Heart left ventricle (tissue), 16 donors: ENCODE measurements at regions not wholly inside any gene's neighbourhood (a gene's known extent, or its start where the extent isn't known, plus 50 kb on each side); places are given as distances from the start of the nearest gene placed in this dataset.

Experiments
- ATAC-seq, 4 donors: fragments of 200-7000 bp; cut with Tn5 transposase; one replicate each; pipeline ENCODE4 v1.9.1; 2020 to 2022; ENCODE audit warnings: moderate library complexity in 4 of 4, mild to moderate bottlenecking in 3 of 4, moderate number of reproducible peaks in 1 of 4
- DNase-seq, 5 donors: peaks; one replicate each; pipeline ENCODE4 v3.0.0-alpha.2; 2020
- H3K27ac ChIP-seq, 12 donors: fragments of 200-600 bp; sonication (generic) in 4 of 12; one replicate each; pipeline versions ENCODE4 v1.5.0 to v1.8.0; 2016 to 2022; ENCODE audit warnings: mild to moderate bottlenecking in 2 of 12
- H3K27me3 ChIP-seq, 9 donors: fragments of 200-600 bp; sonication (generic) in 2 of 9; one replicate each; pipeline versions ENCODE4 v1.5.1 to v1.8.0; 2016 to 2022; ENCODE audit warnings: mild to moderate bottlenecking in 3 of 9
- H3K36me3 ChIP-seq, 9 donors: fragments of 200-600 bp; sonication (generic) in 2 of 9; one replicate each; pipeline versions ENCODE4 v1.5.0 to v1.8.0; 2018 to 2022; ENCODE audit warnings: mild to moderate bottlenecking in 2 of 9
- H3K4me1 ChIP-seq, 12 donors: fragments of 200-600 bp; sonication (generic) in 4 of 12; one replicate each; pipeline versions ENCODE4 v1.5.0 to v1.8.0; 2016 to 2022; ENCODE audit warnings: mild to moderate bottlenecking in 3 of 12
- H3K4me3 ChIP-seq, 12 donors: fragments of 200-600 bp; sonication (generic) in 4 of 12; one replicate each; pipeline versions ENCODE4 v1.5.0 to v1.8.0; 2017 to 2022; ENCODE audit warnings: mild to moderate bottlenecking in 9 of 12, moderate library complexity in 4 of 12
- H3K9me3 ChIP-seq, 12 donors: fragments of 200-600 bp; sonication (generic) in 4 of 12; one replicate each; pipeline versions ENCODE4 v1.5.0 to v1.8.0; 2016 to 2022; ENCODE audit warnings: mild to moderate bottlenecking in 1 of 12
- POLR2A ChIP-seq, 2 donors: fragments of 450-650 bp; IDR thresholded peaks; one replicate each; pipeline ENCODE4 v1.6.1; 2017; ENCODE audit warnings: antibody characterized with exemption in 2 of 2, mild to moderate bottlenecking in 2 of 2, moderate library complexity in 2 of 2
- WGBS, 4 donors: extraction: QIAGEN DNeasy Blood & Tissue Kit in 2 of 4; methylation state at CpG; one replicate each; pipeline versions ENCODE4 v1.1.5 to v1.1.7; 2013 to 2018; 5-methylcytosine and 5-hydroxymethylcytosine counted together
- intact Hi-C, 10 donors: fragments of 100-400 bp; cut with DNase I; formaldehyde crosslinking; loops; one replicate each; pipeline versions ENCODE4 v1.11.1 to v1.14.2; 2022
- TF ChIP-seq, protein P1 (sequence below), 12 donors: fragments of 200-600 bp; sonication (generic) in 4 of 12; IDR thresholded peaks; one replicate each; pipeline versions ENCODE4 v1.5.0 to v1.8.0; 2018 to 2022; ENCODE audit warnings: antibody characterized with exemption in 12 of 12, mild to moderate bottlenecking in 5 of 12
- donor health status: ischemic (EF 13 %, LVEDD 7.1; RV severe dilation, severe dysfunction).
- donor health status: healthy with polysubstance abuse.
- donor health status: DM: no; HTN: yes; CAD: no.
- donor health status: DM: no; HTN: no; CAD: no.
- donor health status: ischemic (EF 25% LVEDD 6.9; RV normal size, moderate dysfunction).
- donor health status: ischemic (EF 25% LVEDD 5.7; RV mildly dilated, moderate dysfunction).
- donor health status: healthy.
- donor health status: DM: yes; HTN: yes; CAD: no.
- donor health status: ischemic (EF 35%, LVEDD 5.7; RV mildly dilated, moderate dysfunction).
- donor health status: nonischemic (EF 11% LVEDD 7.7; RV severe dilation, severe dysfunction).
- donor health status: DM: yes; HTN: yes; CAD: no.
- donor health status: PGD.
- donor health status: ischemic (EF 29% LVEDD 5.4; RV normal size, mild dysfunction).
- donor health status: nonischemic (EF 23%, LVEDD 6.1; RV moderate dilation, normal function).

DNA sequence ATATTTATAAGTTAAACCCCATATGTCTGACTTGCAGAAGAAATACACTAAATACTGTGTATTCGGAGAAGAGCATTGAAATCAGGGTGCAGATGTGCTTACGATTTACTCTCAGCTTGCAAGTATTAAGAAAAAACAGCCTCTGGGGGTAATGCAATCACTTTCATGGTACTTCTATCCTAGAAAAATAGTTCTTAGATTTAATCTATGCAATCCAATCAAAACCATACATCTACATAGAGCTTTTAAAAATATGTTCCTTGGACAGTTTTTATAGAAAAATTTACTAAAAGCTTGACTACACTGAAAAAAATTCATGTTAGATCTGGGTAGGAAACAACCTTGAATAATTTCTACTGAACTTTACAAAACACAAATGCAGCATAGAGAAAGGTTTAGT is 890.3 kb upstream of the ADGRL2 start:
- intact Hi-C loops: no loop called here
- 82 to 94% (median 92%) methylated on average over 2 of the region's 2 CpGs for WGBS, 4 donors
- Histone ChIP-seq H3K27me3 (no peaks in the 10 kb centered on the region), H3K9me3 (no peaks in the 10 kb centered on the region), H3K4me3 (no peak overlapping the region), H3K27ac (no peak overlapping the region), H3K36me3 (no peaks in the 10 kb centered on the region), H3K4me1 (no peaks in the 10 kb centered on the region)
- ATAC-seq (no peak), DNase-seq (no peak)
- no peak for TF ChIP-seq POLR2A (IDR thresholded peaks at IDR 0.05)
- TF ChIP-seq, protein P1, sequence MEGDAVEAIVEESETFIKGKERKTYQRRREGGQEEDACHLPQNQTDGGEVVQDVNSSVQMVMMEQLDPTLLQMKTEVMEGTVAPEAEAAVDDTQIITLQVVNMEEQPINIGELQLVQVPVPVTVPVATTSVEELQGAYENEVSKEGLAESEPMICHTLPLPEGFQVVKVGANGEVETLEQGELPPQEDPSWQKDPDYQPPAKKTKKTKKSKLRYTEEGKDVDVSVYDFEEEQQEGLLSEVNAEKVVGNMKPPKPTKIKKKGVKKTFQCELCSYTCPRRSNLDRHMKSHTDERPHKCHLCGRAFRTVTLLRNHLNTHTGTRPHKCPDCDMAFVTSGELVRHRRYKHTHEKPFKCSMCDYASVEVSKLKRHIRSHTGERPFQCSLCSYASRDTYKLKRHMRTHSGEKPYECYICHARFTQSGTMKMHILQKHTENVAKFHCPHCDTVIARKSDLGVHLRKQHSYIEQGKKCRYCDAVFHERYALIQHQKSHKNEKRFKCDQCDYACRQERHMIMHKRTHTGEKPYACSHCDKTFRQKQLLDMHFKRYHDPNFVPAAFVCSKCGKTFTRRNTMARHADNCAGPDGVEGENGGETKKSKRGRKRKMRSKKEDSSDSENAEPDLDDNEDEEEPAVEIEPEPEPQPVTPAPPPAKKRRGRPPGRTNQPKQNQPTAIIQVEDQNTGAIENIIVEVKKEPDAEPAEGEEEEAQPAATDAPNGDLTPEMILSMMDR (IDR thresholded peaks at IDR 0.05): no peak

DNA sequence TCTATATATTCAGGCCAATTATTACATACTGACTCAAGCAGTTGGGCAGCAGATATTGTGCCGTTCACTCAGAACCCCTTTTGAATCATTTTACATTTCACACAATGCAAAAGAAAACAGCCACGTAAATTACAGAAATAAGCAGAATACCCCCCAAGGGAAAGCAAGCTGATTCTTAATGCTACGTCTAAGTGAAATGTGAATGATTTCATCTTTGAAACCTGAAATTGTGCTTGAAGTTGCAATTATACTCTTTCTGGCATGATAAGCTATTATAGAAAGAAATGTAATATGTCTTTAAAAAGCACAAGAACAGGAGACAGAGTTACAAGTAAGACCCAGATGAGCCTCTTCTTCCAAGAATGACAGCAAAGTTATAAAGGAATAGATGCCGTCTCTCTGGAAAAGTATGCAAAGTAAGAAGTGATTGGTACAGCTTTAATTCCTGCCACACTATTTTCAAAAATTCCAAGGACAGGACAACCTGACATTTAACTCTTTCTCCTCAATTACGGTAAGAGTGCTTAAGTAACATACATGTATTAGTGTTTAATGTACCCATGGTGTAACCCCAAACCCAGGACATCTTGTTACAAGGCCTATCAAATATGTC is 891.5 kb upstream of the ADGRL2 start:
- intact Hi-C loops: no loop called here
- no peak overlapping the region for H3K4me3 ChIP-seq
- WGBS, 4 donors: 59 to 85% (median 69%) methylated on average over 5 of the region's 5 CpGs
- TF ChIP-seq POLR2A (IDR thresholded peaks at IDR 0.05): no peak
- TF ChIP-seq, protein P1 (IDR thresholded peaks at IDR 0.05): no peak
- no peaks in the 10 kb centered on the region for H3K27me3 ChIP-seq
- ATAC-seq (no peak), DNase-seq (no peak)
- no peaks in the 10 kb centered on the region for H3K9me3 ChIP-seq
- no peaks in the 10 kb centered on the region for H3K36me3 ChIP-seq
- no peaks in the 10 kb centered on the region for H3K4me1 ChIP-seq
- H3K27ac ChIP-seq: no peak overlapping the region

DNA sequence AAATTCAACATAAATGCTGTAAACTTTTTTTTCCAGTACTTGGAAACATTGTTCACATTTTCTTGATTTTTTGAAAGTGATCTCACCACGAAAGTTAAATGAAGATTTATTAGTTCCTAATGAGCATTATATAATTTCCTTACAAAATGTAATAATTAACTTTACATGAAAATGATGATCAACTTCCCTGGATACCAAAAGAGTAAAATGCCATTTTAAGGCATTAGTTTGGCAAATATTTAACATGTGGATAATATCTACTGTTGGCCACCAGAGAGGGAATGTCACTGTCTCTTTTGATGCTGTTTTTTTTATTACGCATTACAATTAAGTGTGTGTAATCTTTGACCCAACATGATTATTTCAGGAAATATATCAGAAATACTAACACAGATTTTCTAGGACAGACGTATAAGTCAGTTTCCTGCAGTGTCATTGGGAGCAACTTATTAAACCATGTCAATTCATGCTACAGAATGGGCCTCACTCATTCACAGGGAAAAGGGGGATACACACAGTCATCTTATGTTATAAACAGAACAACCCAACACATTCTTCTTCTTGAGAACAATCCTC is 903.9 kb upstream of the ADGRL2 start:
- Histone ChIP-seq H3K27ac (no peak overlapping the region), H3K4me3 (no peak overlapping the region), H3K9me3 (peaks cover 0 to 9% (median 0%) of the 10 kb centered on the region in 12 donors), H3K27me3 (no peaks in the 10 kb centered on the region), H3K4me1 (no peaks in the 10 kb centered on the region), H3K36me3 (no peaks in the 10 kb centered on the region)
- TF ChIP-seq, protein P1 (IDR thresholded peaks at IDR 0.05): no peak
- TF ChIP-seq POLR2A (IDR thresholded peaks at IDR 0.05): no peak
- ATAC-seq: no peak
- 65 to 77% (median 72%) methylated on average over 3 of the region's 3 CpGs for WGBS, 4 donors
- no peak for DNase-seq
- intact Hi-C loops: no loop called here

- Histone ChIP-seq H3K27ac (no peak overlapping the region), H3K9me3 (no peaks in the 10 kb centered on the region), H3K36me3 (no peaks in the 10 kb centered on the region), H3K27me3 (no peaks in the 10 kb centered on the region), H3K4me1 (no peaks in the 10 kb centered on the region), H3K4me3 (no peak overlapping the region)
- TF ChIP-seq POLR2A (IDR thresholded peaks at IDR 0.05): no peak
- WGBS, 4 donors: 41 to 62% (median 50%) methylated on average over 1 of the region's 1 CpG
- no peak for ATAC-seq
- no peak for DNase-seq
- intact Hi-C loops: no loop called here
These were observed 905.8 kb upstream of the ADGRL2 start for GRCh38 chr1:80894921-80895320.

GRCh38 chr1:80893115-80893514 is 907.6 kb upstream of the ADGRL2 start:
- Histone ChIP-seq H3K27me3 (no peaks in the 10 kb centered on the region), H3K4me3 (no peak overlapping the region), H3K36me3 (no peaks in the 10 kb centered on the region), H3K27ac (no peak overlapping the region), H3K4me1 (no peaks in the 10 kb centered on the region), H3K9me3 (no peaks in the 10 kb centered on the region)
- intact Hi-C loops: no loop called here
- no peak for DNase-seq
- TF ChIP-seq POLR2A (IDR thresholded peaks at IDR 0.05): no peak
- TF ChIP-seq, protein P1 (IDR thresholded peaks at IDR 0.05): no peak
- no peak for ATAC-seq
- WGBS, 4 donors: 52 to 64% (median 59%) methylated on average over 2 of the region's 2 CpGs
